Breast epithelium (tissue), 3 donors: ENCODE measurements at regions not wholly inside any gene's neighbourhood (a gene's known extent, or its start where the extent isn't known, plus 50 kb on each side); places are given as distances from the start of the nearest gene placed in this dataset.

ENCODE experiments used
- CTCF ChIP-seq, 3 donors: fragments of 450-650 bp; IDR thresholded peaks; one replicate each; pipeline ENCODE4 v1.5.1; 2016 to 2017; ENCODE audit warnings: antibody characterized with exemption in 3 of 3, mild to moderate bottlenecking in 3 of 3, moderate library complexity in 3 of 3
- POLR2A ChIP-seq: fragments of 450-650 bp; IDR thresholded peaks from one replicate; pipeline ENCODE4 v1.6.1; 2016; ENCODE audit warnings: antibody characterized with exemption, mild to moderate bottlenecking, moderate library complexity
- POLR2AphosphoS5 ChIP-seq, 3 donors: sonication (generic); formaldehyde crosslinking; IDR thresholded peaks; one replicate each; pipeline ENCODE4 v1.6.1; 2017; ENCODE audit warnings: antibody characterized with exemption in 3 of 3

- no peak for TF ChIP-seq CTCF (IDR thresholded peaks at IDR 0.05)
- TF ChIP-seq POLR2A = no peak
- no peak for TF ChIP-seq POLR2AphosphoS5 (IDR thresholded peaks at IDR 0.05)
Observed at GRCh38 chr7:46522354-46522906, 601.4 kb upstream of the IGFBP3 start.
